ENCODE measurements at regions not wholly inside any gene's neighbourhood (a gene's known extent, or its start where the extent isn't known, plus 50 kb on each side); places are given as distances from the start of the nearest gene placed in this dataset.

- no peak for TF ChIP-seq CTCF (IDR thresholded peaks at IDR 0.05; ENCODE audit: borderline replicate concordance, insufficient read depth, low read depth, low read length)
Observed at GRCh38 chr1:101316256-101316655, 79.4 kb downstream of the S1PR1 start.

GRCh38 chr1:101316799-101317198, 80.0 kb downstream of the S1PR1 start:
- H3K4me3 ChIP-seq (ENCODE audit: low read depth, low read length) = no peak overlapping the region
- no peak for TF ChIP-seq CTCF (IDR thresholded peaks at IDR 0.05; ENCODE audit: borderline replicate concordance, insufficient read depth, low read depth, low read length)

More at GRCh38 chr1:101316256-101316655, 79.4 kb downstream of the S1PR1 start:
- H3K4me3 ChIP-seq (ENCODE audit: low read depth, low read length) = no peak overlapping the region

- no peak for TF ChIP-seq CTCF (IDR thresholded peaks at IDR 0.05; ENCODE audit: borderline replicate concordance, insufficient read depth, low read depth, low read length)
- no peak overlapping the region for H3K4me3 ChIP-seq (ENCODE audit: low read depth, low read length)
Observed at GRCh38 chr1:101317590-101317989, 80.8 kb downstream of the S1PR1 start.

- no peak for TF ChIP-seq CTCF (IDR thresholded peaks at IDR 0.05; ENCODE audit: borderline replicate concordance, insufficient read depth, low read depth, low read length)
Observed at GRCh38 chr1:101323535-101323934, 86.7 kb downstream of the S1PR1 start.

GRCh38 chr1:101325144-101325543, 88.3 kb downstream of the S1PR1 start:
- H3K4me3 ChIP-seq (ENCODE audit: low read depth, low read length) = no peak overlapping the region
- no peak for TF ChIP-seq CTCF (IDR thresholded peaks at IDR 0.05; ENCODE audit: borderline replicate concordance, insufficient read depth, low read depth, low read length)

More at GRCh38 chr1:101323535-101323934, 86.7 kb downstream of the S1PR1 start:
- H3K4me3 ChIP-seq (ENCODE audit: low read depth, low read length) = no peak overlapping the region

- no peak overlapping the region for H3K4me3 ChIP-seq (ENCODE audit: low read depth, low read length)
- no peak for TF ChIP-seq CTCF (IDR thresholded peaks at IDR 0.05; ENCODE audit: borderline replicate concordance, insufficient read depth, low read depth, low read length)
Observed at GRCh38 chr1:101330427-101331130, 93.8 kb downstream of the S1PR1 start.

- no peak for TF ChIP-seq CTCF (IDR thresholded peaks at IDR 0.05; ENCODE audit: borderline replicate concordance, insufficient read depth, low read depth, low read length)
- no peak overlapping the region for H3K4me3 ChIP-seq (ENCODE audit: low read depth, low read length)
Observed at GRCh38 chr1:101331794-101332193, 95.0 kb downstream of the S1PR1 start.
